Right atrium auricular region (tissue), 2 donors: ENCODE measurements at regions not wholly inside any gene's neighbourhood (a gene's known extent, or its start where the extent isn't known, plus 50 kb on each side); places are given as distances from the start of the nearest gene placed in this dataset.
A peak's percentile ranks its signal among the peaks of the same experiment; 100 is the strongest.
"Not testable (repeated sequence)": the region's sequence is repeated elsewhere in the genome, so short reads cannot be mapped to it uniquely, and the experiment has no call there.

Source experiments
- DNase-seq: peaks from one replicate; pipeline ENCODE4 v3.0.0-alpha.2; 2019; ENCODE audit warnings: low spot score
- H3K27ac ChIP-seq, 2 donors: fragments of 200-600 bp; sonication (generic); 1 replicate in 1 of 2; 2 replicates in 1 of 2; pipeline ENCODE4 v1.5.1; 2016 to 2019
- H3K27me3 ChIP-seq, 2 donors: fragments of 200-600 bp; sonication (generic); one replicate each; pipeline versions ENCODE4 v1.5.1 to v1.6.0; 2017 to 2019
- H3K36me3 ChIP-seq: fragments of 200-600 bp; sonication (generic); one replicate; pipeline ENCODE4 v1.5.1; 2016
- H3K4me1 ChIP-seq, 2 donors: fragments of 200-600 bp; sonication (generic); one replicate each; pipeline versions ENCODE4 v1.5.1 to v1.6.0; 2017 to 2019
- H3K4me3 ChIP-seq, 2 donors: fragments of 200-600 bp; sonication (generic); 1 replicate in 1 of 2; 2 replicates in 1 of 2; pipeline ENCODE4 v1.5.1; 2017 to 2019; ENCODE audit warnings: mild to moderate bottlenecking in 1 of 2, moderate library complexity in 1 of 2
- H3K9me3 ChIP-seq, 2 donors: fragments of 200-600 bp; sonication (generic); one replicate each; pipeline ENCODE4 v1.5.1; 2019
- CTCF ChIP-seq, 2 donors: fragments of 200-600 bp; sonication (generic); IDR thresholded peaks; one replicate each; pipeline ENCODE4 v1.5.1; 2019; ENCODE audit warnings: antibody characterized with exemption in 2 of 2

- H3K9me3 ChIP-seq, result no peaks in the 10 kb centered on the region
- H3K4me1 ChIP-seq, result no peaks in the 10 kb centered on the region
- no peak for TF ChIP-seq CTCF (IDR thresholded peaks at IDR 0.05)
- H3K27ac ChIP-seq, result no peak overlapping the region
- DNase-seq, result no peak
- H3K36me3 ChIP-seq, result no peaks in the 10 kb centered on the region
- no peak overlapping the region for H3K4me3 ChIP-seq
- H3K27me3 ChIP-seq, result no peaks in the 10 kb centered on the region
These were observed 71.4 kb downstream of the SLC41A2 start for GRCh38 chr12:104886418-104887401.

GRCh38 chr12:104878858-104879257 is 79.2 kb downstream of the SLC41A2 start:
- DNase-seq, H3K36me3 ChIP-seq, H3K4me1 ChIP-seq, H3K27me3 ChIP-seq, H3K4me3 ChIP-seq, H3K9me3 ChIP-seq, H3K27ac ChIP-seq: not testable (repeated sequence)

DNA sequence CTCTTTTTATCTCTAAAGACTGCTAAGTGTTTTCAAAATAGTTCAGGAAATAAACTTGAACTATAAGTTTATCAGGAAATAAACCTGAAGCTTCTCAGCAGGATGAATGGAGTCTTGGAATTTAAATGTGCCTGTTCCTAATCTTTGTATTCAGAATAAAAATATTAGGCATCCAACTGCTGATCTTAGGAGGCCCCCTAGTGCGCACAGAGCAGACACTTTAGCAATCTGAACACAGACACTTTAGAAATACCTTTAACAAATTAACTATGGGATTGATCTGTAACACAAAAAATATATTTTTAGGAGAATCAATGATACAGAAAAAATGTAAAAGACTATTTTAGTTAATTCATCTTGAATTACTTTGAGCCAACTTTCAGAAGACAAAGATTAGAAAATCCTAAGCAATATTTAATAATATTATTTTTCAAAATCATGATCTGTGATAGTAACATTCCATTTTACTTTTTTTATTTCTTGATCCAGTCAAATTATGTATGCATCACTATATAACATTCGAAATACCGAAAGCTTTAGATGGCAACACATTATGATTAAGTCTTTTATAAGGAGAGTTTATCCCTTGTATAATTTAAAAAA is 80.9 kb downstream of the SLC41A2 start:
- Histone ChIP-seq H3K27me3 (no peaks in the 10 kb centered on the region), H3K4me3 (no peak overlapping the region), H3K27ac (no peak overlapping the region), H3K9me3 (no peaks in the 10 kb centered on the region), H3K36me3 (no peaks in the 10 kb centered on the region), H3K4me1 (no peaks in the 10 kb centered on the region)
- TF ChIP-seq CTCF (IDR thresholded peaks at IDR 0.05), result peak; percentile 41 to 76
- DNase-seq, result no peak

GRCh38 chr12:104873374-104873773 is 84.7 kb downstream of the SLC41A2 start:
- Histone ChIP-seq H3K27ac (no peak overlapping the region), H3K4me3 (no peak overlapping the region), H3K4me1 (no peaks in the 10 kb centered on the region), H3K36me3 (no peaks in the 10 kb centered on the region), H3K27me3 (no peaks in the 10 kb centered on the region), H3K9me3 (no peaks in the 10 kb centered on the region)
- no peak for DNase-seq
- TF ChIP-seq CTCF (IDR thresholded peaks at IDR 0.05), result no peak

DNA sequence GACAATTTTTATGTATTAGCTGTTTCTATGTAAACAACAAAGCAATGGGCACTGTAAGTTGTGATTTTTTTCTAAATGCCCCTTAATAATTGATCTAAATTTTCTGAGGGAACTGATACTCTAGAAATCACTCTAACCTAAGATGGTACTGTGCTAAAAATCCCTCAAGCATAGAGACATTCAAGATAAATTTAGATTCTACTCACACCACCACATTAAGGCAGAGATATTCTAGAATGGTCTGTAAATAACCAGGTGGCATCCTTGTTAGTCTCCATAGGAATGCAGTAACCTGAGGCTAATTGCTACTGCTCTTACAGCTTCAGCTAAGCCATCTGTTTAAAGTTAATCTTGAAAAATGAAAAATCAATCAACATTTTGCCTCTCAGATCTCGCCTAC is 87.3 kb downstream of the SLC41A2 start:
- Histone ChIP-seq H3K4me1 (peaks cover 0 to 4% of the 10 kb centered on the region in 2 donors), H3K36me3 (no peaks in the 10 kb centered on the region), H3K9me3 (no peaks in the 10 kb centered on the region), H3K27ac (no peak overlapping the region), H3K27me3 (no peaks in the 10 kb centered on the region), H3K4me3 (no peak overlapping the region)
- DNase-seq, result no peak
- TF ChIP-seq CTCF (IDR thresholded peaks at IDR 0.05), result no peak

DNA sequence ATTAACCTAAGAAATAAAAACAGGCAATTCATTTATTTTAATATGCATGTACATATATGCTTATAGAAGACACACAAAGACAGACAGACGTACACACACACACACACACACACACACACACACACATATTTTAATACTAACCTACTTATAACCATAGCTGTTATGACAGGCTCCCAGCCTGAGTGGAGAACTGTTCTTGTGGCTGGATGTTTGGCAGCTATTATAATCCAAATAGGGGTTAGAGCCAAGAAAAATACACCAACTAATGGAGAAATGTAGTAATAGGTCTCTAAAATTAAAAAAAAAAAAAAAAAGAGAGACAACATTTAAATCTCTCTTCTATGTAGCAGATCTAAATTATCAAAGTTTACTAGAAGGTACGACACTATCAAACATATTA is 91.8 kb downstream of the SLC41A2 start:
- Histone ChIP-seq H3K27ac (no peak overlapping the region), H3K27me3 (no peaks in the 10 kb centered on the region), H3K4me3 (no peak overlapping the region), H3K9me3 (no peaks in the 10 kb centered on the region), H3K4me1 (peaks cover 0 to 18% of the 10 kb centered on the region in 2 donors), H3K36me3 (no peaks in the 10 kb centered on the region)
- no peak for DNase-seq
- TF ChIP-seq CTCF (IDR thresholded peaks at IDR 0.05), result no peak
